ENCODE measurements at regions not wholly inside any gene's neighbourhood (a gene's known extent, or its start where the extent isn't known, plus 50 kb on each side); places are given as distances from the start of the nearest gene placed in this dataset.
"Not testable (repeated sequence)": the region's sequence is repeated elsewhere in the genome, so short reads cannot be mapped to it uniquely, and the experiment has no call there.

DNA sequence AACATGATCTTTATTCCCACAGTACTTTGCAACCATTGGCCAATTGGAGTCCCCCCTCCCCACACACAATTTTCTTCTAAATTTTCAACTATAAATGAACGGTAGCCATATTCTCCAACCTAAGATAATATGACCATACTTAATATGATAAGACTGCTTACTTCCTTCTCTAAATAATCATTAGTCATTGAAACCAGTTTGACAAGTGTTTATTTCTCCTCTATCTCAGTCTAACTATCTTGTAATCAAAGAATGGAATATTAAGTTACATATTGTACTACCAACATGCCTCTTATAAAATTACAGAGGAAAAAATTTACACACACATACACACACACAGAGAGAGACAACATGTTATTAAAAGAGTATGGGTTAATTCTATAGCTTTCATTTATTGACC lies 567.4 kb upstream of the TMPRSS15 start:
- DNase-seq: no peak

- DNase-seq: no peak
These were observed 582.0 kb upstream of the TMPRSS15 start for GRCh38 chr21:18985584-18985983.

GRCh38 chr21:18986197-18986596 lies 582.6 kb upstream of the TMPRSS15 start:
- no peak for DNase-seq

DNA sequence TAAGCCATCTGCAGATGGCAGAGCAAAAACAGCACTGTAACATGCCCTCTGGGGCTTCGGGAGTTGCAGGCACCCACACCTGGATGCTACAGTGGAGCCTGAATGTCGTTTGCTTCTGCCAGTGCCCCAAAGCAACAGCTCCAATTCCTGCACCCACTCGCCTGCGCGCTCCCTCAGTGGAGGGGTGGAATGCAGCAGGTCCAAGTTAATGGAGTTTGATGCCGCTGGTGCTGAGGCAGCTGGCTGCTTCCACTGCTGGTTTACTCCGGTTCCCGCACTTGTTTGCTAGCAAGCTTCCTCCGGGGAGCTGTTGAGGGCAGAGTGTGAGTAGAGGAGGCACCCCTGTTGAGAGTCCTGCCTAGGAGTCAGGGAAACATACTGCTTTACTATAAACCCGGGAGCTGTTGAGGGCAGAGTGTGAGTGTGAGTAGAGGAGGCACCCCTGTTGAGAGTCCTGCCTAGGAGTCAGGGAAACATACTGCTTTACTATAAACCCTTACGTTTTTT lies 584.0 kb upstream of the TMPRSS15 start:
- no peak for DNase-seq

DNA sequence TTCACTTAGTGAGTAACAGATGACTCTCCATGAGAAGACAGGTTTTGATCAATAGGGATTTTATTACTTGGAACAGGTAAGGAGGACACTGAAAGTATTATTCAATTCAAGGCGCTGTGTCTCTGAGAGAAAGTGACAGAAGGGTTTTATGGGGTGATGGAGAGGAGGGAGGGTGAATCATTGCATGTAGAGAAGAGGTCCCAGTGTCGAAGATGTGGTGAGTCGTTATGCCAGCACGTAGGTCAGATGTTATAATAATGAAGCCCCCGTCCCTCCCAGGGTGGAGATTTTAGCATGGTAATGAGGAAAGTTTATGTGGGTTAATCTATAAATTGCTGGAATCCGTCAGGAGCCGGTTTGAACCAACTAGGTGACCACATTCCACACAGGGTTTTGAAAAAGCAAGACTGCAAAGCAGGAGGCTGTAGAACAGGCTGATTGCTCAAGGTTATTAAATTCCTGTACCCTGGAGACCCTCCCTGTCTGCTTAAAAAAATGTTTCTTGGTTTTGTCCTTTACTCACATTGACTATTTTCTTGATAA lies 586.4 kb upstream of the TMPRSS15 start:
- no peak for DNase-seq

DNA sequence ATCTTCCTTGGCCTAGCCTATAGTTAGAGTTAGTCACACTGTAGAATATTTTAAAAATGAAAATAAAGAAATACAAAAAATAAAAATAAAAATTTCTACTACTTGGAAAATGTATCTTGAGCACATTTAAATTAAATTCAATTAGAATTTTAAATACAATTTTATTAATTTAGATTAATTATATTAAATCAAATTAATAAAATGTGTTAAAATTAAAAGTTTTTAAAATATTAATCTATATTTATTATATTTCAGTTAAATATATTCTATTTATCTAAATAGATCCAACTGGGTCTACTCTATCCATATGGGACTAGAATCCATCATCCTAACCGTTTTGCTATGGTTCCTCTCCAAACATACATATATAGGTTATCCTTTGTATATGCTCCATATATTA lies 588.3 kb upstream of the TMPRSS15 start:
- DNase-seq: no peak

DNA sequence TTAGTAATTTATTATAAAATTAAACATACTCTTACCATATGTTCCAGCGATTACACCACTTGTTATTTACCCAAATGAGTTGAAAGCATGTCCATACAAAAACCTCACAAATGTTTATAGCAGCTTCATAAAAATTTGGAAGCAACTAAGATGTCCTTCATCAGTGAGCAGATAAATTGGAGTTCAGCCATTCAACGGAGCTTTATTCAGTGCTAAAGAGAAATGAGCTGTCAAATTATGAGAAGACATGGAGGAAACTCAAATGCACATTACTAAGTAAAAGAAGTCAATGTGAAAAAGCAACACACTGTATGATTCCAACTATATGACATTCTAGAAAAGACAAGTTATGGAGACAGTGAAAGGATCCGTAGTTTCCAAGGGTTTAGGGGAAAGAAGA lies 606.7 kb upstream of the TMPRSS15 start:
- DNase-seq: no peak

GRCh38 chr21:19010996-19011395 lies 607.4 kb upstream of the TMPRSS15 start:
- DNase-seq: no peak

DNA sequence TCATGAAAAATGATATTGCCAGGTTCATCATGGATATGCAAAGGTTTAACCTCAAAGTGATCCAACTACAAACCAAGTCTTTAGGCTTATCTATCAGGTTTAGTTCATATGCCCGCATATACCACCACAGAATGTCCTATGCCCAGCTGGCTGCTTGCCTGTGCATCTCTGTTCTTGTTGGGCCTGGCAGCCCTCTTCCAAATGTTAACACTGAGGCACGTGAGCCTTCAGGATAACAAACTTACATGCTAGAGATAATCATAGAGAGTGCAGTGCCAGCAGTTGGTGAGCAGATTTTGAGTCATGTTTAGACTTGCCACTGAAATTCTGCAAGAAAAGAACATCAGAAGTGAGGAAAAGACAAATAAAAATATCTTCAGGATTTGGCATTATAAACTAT lies 607.9 kb upstream of the TMPRSS15 start:
- no peak for DNase-seq

GRCh38 chr21:19013916-19014315 lies 610.3 kb upstream of the TMPRSS15 start:
- DNase-seq: no peak

DNA sequence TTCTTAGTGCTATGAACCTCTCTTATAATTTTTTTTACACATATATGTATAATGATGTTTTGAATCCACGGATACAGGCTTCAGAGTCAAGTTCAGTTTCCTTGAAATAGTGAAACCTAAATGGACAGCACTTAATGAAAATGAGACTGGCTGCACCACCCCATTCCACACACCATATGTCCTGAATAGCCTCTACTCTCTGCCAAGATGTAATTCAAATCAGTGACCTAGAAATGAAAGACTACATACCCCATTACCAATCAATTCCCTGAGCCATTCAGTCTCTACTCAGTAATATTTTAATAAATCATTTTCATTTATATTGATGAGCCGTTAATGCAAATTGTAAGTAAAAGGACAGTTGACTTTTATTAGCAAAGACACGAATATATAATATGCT lies 614.9 kb upstream of the TMPRSS15 start:
- no peak for DNase-seq

- DNase-seq: no peak
These were observed 619.4 kb upstream of the TMPRSS15 start for GRCh38 chr21:19022978-19023377.

DNA sequence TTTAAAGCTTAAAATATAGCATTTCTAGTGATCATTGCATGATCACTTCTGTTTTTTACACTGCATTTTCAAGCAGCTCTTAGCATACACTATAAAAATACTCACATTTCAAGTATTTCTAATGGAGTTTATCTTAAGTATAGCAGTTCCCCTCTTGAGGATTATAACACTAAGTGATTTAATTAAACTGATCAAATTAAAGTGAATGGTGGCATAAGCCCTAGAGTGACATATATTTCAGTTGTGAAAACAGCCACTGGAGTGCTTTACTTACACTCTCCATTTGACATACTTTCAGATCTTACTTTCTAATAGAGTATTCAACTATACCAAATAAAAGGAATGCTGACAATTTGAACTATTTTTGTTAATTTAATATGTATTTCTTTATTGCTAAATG lies 623.3 kb upstream of the TMPRSS15 start:
- DNase-seq: no peak

GRCh38 chr21:19029816-19030215 lies 626.2 kb upstream of the TMPRSS15 start:
- DNase-seq: no peak

- no peak for DNase-seq
These were observed 628.4 kb upstream of the TMPRSS15 start for GRCh38 chr21:19031953-19032352.

- no peak for DNase-seq
These were observed 630.5 kb upstream of the TMPRSS15 start for GRCh38 chr21:19034041-19034440.

DNA sequence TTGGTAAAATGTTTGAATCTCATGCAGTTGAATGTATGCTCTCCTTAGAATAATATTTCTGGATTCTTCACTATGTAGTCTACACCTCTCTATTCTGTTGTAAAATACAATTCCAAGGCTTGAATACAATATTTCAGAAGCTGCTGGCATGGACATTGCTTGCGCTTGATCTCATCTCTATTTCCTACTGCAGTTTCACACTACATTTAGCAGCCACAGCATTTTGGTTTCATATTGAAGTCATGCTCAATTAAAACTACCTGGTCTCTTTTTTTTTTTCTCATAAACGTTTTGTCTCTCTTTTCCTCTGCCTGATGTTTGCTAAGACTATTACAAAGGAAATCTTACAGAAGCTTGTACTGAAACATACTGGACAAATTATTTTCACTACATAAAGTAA lies 631.0 kb upstream of the TMPRSS15 start:
- DNase-seq: no peak

DNA sequence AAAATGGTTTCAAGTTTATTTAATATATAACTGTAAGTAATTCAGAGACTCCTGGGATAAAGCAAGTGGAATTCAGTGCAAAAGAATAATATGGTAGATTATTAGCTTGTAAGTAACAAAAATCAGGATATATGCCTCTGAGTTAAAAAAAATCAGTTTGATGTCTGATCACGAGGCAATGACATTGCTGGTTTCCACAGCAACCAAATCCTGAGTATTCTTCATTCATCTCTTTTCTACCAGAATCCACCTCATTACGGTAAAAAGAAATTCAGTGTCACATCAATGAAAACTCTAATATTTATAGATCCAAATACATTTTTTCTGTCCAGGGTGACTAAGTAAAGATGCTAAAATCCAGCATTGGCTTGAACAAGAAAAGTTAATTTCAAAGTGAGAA lies 642.3 kb upstream of the TMPRSS15 start:
- no peak for DNase-seq

GRCh38 chr21:19048098-19048672 lies 644.6 kb upstream of the TMPRSS15 start:
- DNase-seq: no peak

- no peak for DNase-seq
These were observed 646.0 kb upstream of the TMPRSS15 start for GRCh38 chr21:19049567-19049966.

GRCh38 chr21:19065164-19065563 lies 661.6 kb upstream of the TMPRSS15 start:
- no peak for DNase-seq

- no peak for DNase-seq
These were observed 672.4 kb upstream of the TMPRSS15 start for GRCh38 chr21:19076031-19076430.

GRCh38 chr21:19109694-19110093 lies 706.1 kb upstream of the TMPRSS15 start:
- no peak for DNase-seq

DNA sequence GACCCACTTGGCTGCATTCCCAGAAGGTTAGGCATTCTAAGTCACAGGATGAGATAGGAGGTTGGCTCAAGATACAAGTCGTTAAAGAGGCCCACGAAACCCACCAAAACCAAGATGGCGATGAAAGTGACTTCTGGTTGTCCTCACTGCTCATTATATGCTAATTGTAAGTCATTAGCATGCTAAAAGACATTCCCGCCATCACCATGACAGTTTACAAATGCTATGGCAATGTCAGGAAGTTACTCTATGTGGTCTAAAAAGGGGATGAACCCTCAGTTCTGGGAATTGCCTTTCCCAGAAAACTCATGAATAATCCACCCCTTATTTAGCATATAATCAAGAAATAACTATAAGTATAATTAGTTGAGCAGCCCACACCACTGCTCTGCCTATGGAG lies 715.7 kb upstream of the TMPRSS15 start:
- not testable (repeated sequence) for DNase-seq

DNA sequence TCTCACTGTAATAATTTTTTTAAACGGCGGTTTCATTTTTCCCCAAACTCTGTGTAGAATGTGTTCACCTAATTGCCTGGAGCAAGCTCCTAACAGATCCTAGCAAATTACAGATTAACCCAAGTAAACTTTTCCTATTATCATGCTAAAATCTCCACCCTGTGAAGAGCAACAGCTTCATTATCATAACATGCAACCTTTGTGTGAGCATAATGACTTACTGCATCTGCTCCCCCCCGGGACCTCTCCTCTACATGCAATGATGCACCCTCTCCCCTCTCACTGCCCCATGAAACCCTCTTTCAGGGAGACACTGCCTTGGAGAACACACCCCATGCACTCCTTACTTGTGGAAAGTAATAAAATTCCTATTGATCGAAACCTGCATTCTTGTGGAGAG lies 717.0 kb upstream of the TMPRSS15 start:
- DNase-seq: no peak

Measured in activated CD4-positive, CD25-positive, alpha-beta regulatory T cell treated with anti-CD3 and anti-CD28 coated beads, Interleukin-2, amount 50 U/mL, for 72 hours (primary cell).